WTC11 (cell line): ENCODE measurements at regions not wholly inside any gene's neighbourhood (a gene's known extent, or its start where the extent isn't known, plus 50 kb on each side); places are given as distances from the start of the nearest gene placed in this dataset.

Experiments
- ATAC-seq: fragments of 200-7000 bp; cut with Tn5 transposase; 2 replicates; pipeline ENCODE4 v1.10.0; 2021; ENCODE audit warnings: mild to moderate bottlenecking, moderate library complexity
- CTCF ChIA-PET: fragments of 300-600 bp; sonication (Branson Sonifier 250); formaldehyde crosslinking; loops from one replicate; lab custom pipeline; 2021; ENCODE audit warnings: antibody characterized with exemption; lab: Charles Lee
- POLR2A ChIA-PET: fragments of 350-600 bp; sonication (Branson Sonifier 250); formaldehyde crosslinking; loops from one replicate; lab custom pipeline; 2021; ENCODE audit warnings: antibody characterized with exemption; lab: Charles Lee
- DNase-seq: peaks from one replicate; pipeline ENCODE4 v3.0.0; 2021; ENCODE audit warnings: low spot score
- H3K27ac Mint-ChIP-seq: 2 replicates; pipeline ENCODE4 v1.8.0; 2021; ENCODE audit warnings: mixed read lengths
- H3K27me3 Mint-ChIP-seq: 2 replicates; pipeline ENCODE4 v1.8.0; 2021; ENCODE audit warnings: low read depth, mild to moderate bottlenecking, moderate library complexity, mixed read lengths
- H3K36me3 Mint-ChIP-seq: 2 replicates; pipeline ENCODE4 v1.8.0; 2021; ENCODE audit warnings: mixed read lengths
- H3K4me1 Mint-ChIP-seq: 2 replicates; pipeline ENCODE4 v1.8.0; 2022; ENCODE audit warnings: mixed read lengths
- H3K4me3 Mint-ChIP-seq: 2 replicates; pipeline ENCODE4 v1.8.0; 2021; ENCODE audit warnings: mild to moderate bottlenecking, moderate library complexity, mixed read lengths
- H3K9me3 Mint-ChIP-seq: 2 replicates; pipeline ENCODE4 v1.8.0; 2021; ENCODE audit warnings: mixed read lengths
- E2F5 ChIP-seq: sonication (generic); formaldehyde crosslinking; IDR thresholded peaks from 2 replicates; pipeline ENCODE4 v1.8.1; 2022; ENCODE audit warnings: mild to moderate bottlenecking, moderate library complexity, missing genetic modification reagents
- ELF4 ChIP-seq: sonication (generic); formaldehyde crosslinking; IDR thresholded peaks from 2 replicates; pipeline ENCODE4 v1.8.1; 2022; ENCODE audit warnings: low read depth, mild to moderate bottlenecking, moderate library complexity, missing genetic modification reagents
- EMX1 ChIP-seq: fragments of 250-450 bp; sonication (Bioruptor Pico); IDR thresholded peaks from 2 replicates; pipeline ENCODE4 v1.8.0; 2021; ENCODE audit warnings: mild to moderate bottlenecking
- ERG ChIP-seq: fragments of 250-450 bp; sonication (Bioruptor Pico); IDR thresholded peaks from 2 replicates; pipeline ENCODE4 v1.8.0; 2021; ENCODE audit warnings: mild to moderate bottlenecking
- GABPB1 ChIP-seq: sonication (generic); formaldehyde crosslinking; IDR thresholded peaks from 2 replicates; pipeline ENCODE4 v1.8.1; 2023; ENCODE audit warnings: mild to moderate bottlenecking, missing genetic modification reagents
- MXD4 ChIP-seq: fragments of 250-450 bp; sonication (Bioruptor Pico); IDR thresholded peaks from 2 replicates; pipeline ENCODE4 v1.8.0; 2021; ENCODE audit warnings: mild to moderate bottlenecking, moderate library complexity, borderline replicate concordance
- MYBL2 ChIP-seq: sonication (generic); formaldehyde crosslinking; IDR thresholded peaks from 2 replicates; pipeline ENCODE4 v1.8.1; 2023; ENCODE audit warnings: mild to moderate bottlenecking, moderate library complexity, missing genetic modification reagents
- NFATC4 ChIP-seq: fragments of 250-450 bp; sonication (Bioruptor Pico); IDR thresholded peaks from 2 replicates; pipeline ENCODE4 v1.9.0; 2021; ENCODE audit warnings: mild to moderate bottlenecking
- NR1H2 ChIP-seq: sonication (generic); formaldehyde crosslinking; IDR thresholded peaks from 2 replicates; pipeline ENCODE4 v1.9.0; 2021; ENCODE audit warnings: mild to moderate bottlenecking, moderate library complexity, missing genetic modification reagents
- OVOL2 ChIP-seq: fragments of 250-450 bp; sonication (Bioruptor Pico); IDR thresholded peaks from 2 replicates; pipeline ENCODE4 v1.9.0; 2021; ENCODE audit warnings: mild to moderate bottlenecking, borderline replicate concordance
- PRRX2 ChIP-seq: fragments of 250-450 bp; sonication (Bioruptor Pico); IDR thresholded peaks from 2 replicates; pipeline ENCODE4 v1.8.0; 2021; ENCODE audit warnings: mild to moderate bottlenecking
- RELA ChIP-seq: sonication (generic); formaldehyde crosslinking; IDR thresholded peaks from 2 replicates; pipeline ENCODE4 v1.8.1; 2022; ENCODE audit warnings: missing genetic modification reagents, mild to moderate bottlenecking, borderline replicate concordance
- SMAD3 ChIP-seq: sonication (generic); formaldehyde crosslinking; IDR thresholded peaks from 2 replicates; pipeline ENCODE4 v1.8.0; 2022; ENCODE audit warnings: missing genetic modification reagents, mild to moderate bottlenecking, borderline replicate concordance
- SP1 ChIP-seq: sonication (generic); formaldehyde crosslinking; conservative IDR thresholded peaks from 2 replicates; pipeline ENCODE4 v1.8.1; 2022; ENCODE audit warnings: missing genetic modification reagents
- TEAD1 ChIP-seq: sonication (generic); formaldehyde crosslinking; IDR thresholded peaks from 2 replicates; pipeline ENCODE4 v1.8.0; 2022; ENCODE audit warnings: mild to moderate bottlenecking, missing genetic modification reagents
- ZBTB21 ChIP-seq: sonication (generic); formaldehyde crosslinking; IDR thresholded peaks from 2 replicates; pipeline ENCODE4 v1.8.1; 2023; ENCODE audit warnings: mild to moderate bottlenecking, missing genetic modification reagents, borderline replicate concordance
- ZNF138 ChIP-seq: sonication (generic); formaldehyde crosslinking; conservative IDR thresholded peaks from 2 replicates; pipeline ENCODE4 v1.8.1; 2022; ENCODE audit warnings: mild to moderate bottlenecking, moderate library complexity, missing genetic modification reagents
- ZNF423 ChIP-seq: fragments of 250-450 bp; sonication (Bioruptor Pico); IDR thresholded peaks from 2 replicates; pipeline ENCODE4 v2.1.2; 2022; ENCODE audit warnings: mild to moderate bottlenecking, moderate library complexity
- ZNF512 ChIP-seq: sonication (generic); formaldehyde crosslinking; IDR thresholded peaks from 2 replicates; pipeline ENCODE4 v1.8.1; 2022; ENCODE audit warnings: missing genetic modification reagents, borderline replicate concordance
- TF ChIP-seq, protein P1 (sequence below): sonication (generic); formaldehyde crosslinking; IDR thresholded peaks from 2 replicates; pipeline ENCODE4 v1.8.1; 2023; ENCODE audit warnings: mild to moderate bottlenecking, moderate library complexity, missing genetic modification reagents
- TF ChIP-seq, protein P2 (sequence below): sonication (generic); formaldehyde crosslinking; IDR thresholded peaks from 2 replicates; pipeline ENCODE4 v1.8.1; 2023; ENCODE audit warnings: mild to moderate bottlenecking, missing genetic modification reagents, moderate library complexity
- TF ChIP-seq, protein P3 (sequence below): sonication (generic); formaldehyde crosslinking; IDR thresholded peaks from 2 replicates; pipeline ENCODE4 v1.8.1; 2022; ENCODE audit warnings: low read depth, mild to moderate bottlenecking, moderate library complexity, missing genetic modification reagents, borderline replicate concordance

DNA sequence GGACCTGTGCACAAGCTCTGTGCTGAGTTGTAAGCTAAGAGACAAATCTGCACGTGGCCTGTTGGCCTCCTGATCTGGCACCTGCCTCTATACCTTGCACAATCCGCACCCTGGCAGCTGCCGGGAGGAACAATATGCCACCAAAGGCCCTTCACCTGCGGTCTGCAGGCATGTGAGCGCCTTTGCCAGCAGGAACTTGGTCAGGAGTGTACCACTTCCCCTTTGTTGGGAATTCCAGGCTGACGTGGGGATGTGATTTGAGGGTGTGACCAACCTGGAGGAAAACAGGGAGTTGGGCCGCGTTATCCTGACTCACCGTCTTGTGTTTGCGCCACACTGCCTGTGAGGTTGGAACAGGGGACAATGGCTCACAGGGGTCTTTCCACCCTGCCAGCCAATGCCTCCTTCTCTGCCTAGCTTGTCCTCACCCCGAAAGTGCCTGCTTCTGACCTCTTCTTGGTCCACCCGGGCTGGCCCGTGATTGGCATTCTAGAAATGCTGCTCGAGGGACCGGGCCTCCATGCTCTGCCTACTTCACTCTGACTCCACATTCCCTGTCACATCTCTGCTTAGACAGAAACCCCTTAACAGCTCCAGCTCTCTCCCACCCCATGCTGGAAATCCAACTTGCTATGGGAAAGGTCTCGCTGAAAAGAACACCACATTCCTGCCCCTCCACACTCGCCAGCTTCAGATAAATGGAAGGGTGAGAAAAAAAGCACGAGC is 67.1 kb upstream of the MAP4K4 start:
- Mint-ChIP-seq H3K4me1 (0 out of 2 replicates have a peak, but pooled peaks cover 3% of the 10 kb centered on the region), H3K4me3 (no peak overlapping the region), H3K36me3 (no peaks in the 10 kb centered on the region; the same call in 1 of the 2 replicates), H3K27ac (no peak overlapping the region), H3K9me3 (peaks cover 14% of the 10 kb centered on the region), H3K27me3 (no peaks in the 10 kb centered on the region)
- no peak for TF ChIP-seq SMAD3 (CRISPR knock-in tag)
- TF ChIP-seq MYBL2, result no peak
- TF ChIP-seq, protein P1, sequence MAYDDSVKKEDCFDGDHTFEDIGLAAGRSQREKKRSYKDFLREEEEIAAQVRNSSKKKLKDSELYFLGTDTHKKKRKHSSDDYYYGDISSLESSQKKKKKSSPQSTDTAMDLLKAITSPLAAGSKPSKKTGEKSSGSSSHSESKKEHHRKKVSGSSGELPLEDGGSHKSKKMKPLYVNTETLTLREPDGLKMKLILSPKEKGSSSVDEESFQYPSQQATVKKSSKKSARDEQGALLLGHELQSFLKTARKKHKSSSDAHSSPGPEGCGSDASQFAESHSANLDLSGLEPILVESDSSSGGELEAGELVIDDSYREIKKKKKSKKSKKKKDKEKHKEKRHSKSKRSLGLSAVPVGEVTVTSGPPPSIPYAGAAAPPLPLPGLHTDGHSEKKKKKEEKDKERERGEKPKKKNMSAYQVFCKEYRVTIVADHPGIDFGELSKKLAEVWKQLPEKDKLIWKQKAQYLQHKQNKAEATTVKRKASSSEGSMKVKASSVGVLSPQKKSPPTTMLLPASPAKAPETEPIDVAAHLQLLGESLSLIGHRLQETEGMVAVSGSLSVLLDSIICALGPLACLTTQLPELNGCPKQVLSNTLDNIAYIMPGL, result no peak
- TF ChIP-seq ZNF512, result no peak
- TF ChIP-seq SP1 (CRISPR knock-in tag), result no peak
- no peak for TF ChIP-seq E2F5 (CRISPR knock-in tag)
- no peak for TF ChIP-seq RELA (CRISPR knock-in tag)
- no peak for TF ChIP-seq PRRX2 (CRISPR knock-in tag)
- no peak for TF ChIP-seq NFATC4 (CRISPR knock-in tag)
- no peak for TF ChIP-seq ERG (CRISPR knock-in tag)
- TF ChIP-seq ZNF138 (CRISPR knock-in tag), result no peak
- TF ChIP-seq ELF4 (CRISPR knock-in tag), result no peak
- TF ChIP-seq, protein P2, sequence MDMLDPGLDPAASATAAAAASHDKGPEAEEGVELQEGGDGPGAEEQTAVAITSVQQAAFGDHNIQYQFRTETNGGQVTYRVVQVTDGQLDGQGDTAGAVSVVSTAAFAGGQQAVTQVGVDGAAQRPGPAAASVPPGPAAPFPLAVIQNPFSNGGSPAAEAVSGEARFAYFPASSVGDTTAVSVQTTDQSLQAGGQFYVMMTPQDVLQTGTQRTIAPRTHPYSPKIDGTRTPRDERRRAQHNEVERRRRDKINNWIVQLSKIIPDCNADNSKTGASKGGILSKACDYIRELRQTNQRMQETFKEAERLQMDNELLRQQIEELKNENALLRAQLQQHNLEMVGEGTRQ (CRISPR knock-in tag), result no peak
- TF ChIP-seq, protein P3, sequence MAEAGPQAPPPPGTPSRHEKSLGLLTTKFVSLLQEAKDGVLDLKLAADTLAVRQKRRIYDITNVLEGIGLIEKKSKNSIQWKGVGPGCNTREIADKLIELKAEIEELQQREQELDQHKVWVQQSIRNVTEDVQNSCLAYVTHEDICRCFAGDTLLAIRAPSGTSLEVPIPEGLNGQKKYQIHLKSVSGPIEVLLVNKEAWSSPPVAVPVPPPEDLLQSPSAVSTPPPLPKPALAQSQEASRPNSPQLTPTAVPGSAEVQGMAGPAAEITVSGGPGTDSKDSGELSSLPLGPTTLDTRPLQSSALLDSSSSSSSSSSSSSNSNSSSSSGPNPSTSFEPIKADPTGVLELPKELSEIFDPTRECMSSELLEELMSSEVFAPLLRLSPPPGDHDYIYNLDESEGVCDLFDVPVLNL, result no peak
- TF ChIP-seq MXD4 (CRISPR knock-in tag), result no peak
- no peak for TF ChIP-seq ZNF423 (CRISPR knock-in tag)
- no peak for TF ChIP-seq EMX1 (CRISPR knock-in tag)
- no peak for TF ChIP-seq OVOL2 (CRISPR knock-in tag)
- CTCF ChIA-PET, result no interaction called here
- no peak for DNase-seq
- ATAC-seq, result no peak
- POLR2A ChIA-PET, result no interaction called here

GRCh38 chr2:101628030-101628392 is 69.5 kb upstream of the MAP4K4 start:
- TF ChIP-seq NR1H2 (CRISPR knock-in tag), result no peak
- TF ChIP-seq GABPB1, result no peak
- TF ChIP-seq TEAD1 (CRISPR knock-in tag), result no peak
- no peak for TF ChIP-seq ZBTB21 (CRISPR knock-in tag)
- no peak for TF ChIP-seq RELA (CRISPR knock-in tag)
- TF ChIP-seq ERG (CRISPR knock-in tag), result no peak
- DNase-seq, result no peak
- H3K27me3 Mint-ChIP-seq, result no peaks in the 10 kb centered on the region
- H3K4me3 Mint-ChIP-seq, result no peak overlapping the region
- H3K36me3 Mint-ChIP-seq, result no peaks in the 10 kb centered on the region; the same call in 1 of the 2 replicates
- CTCF ChIA-PET, result no interaction called here
- POLR2A ChIA-PET, result no interaction called here
- ATAC-seq, result no peak
- H3K4me1 Mint-ChIP-seq, result peaks cover 6% of the 10 kb centered on the region; the same call in 1 of the 2 replicates
- H3K27ac Mint-ChIP-seq, result no peak overlapping the region
- peaks cover 14% of the 10 kb centered on the region for H3K9me3 Mint-ChIP-seq
